ENCODE measurements at regions not wholly inside any gene's neighbourhood (a gene's known extent, or its start where the extent isn't known, plus 50 kb on each side); places are given as distances from the start of the nearest gene placed in this dataset.
"Not testable (repeated sequence)": the region's sequence is repeated elsewhere in the genome, so short reads cannot be mapped to it uniquely, and the experiment has no call there.

GRCh38 chr16:17748044-17748719 lies 277.4 kb upstream of the XYLT1 start:
- no peak for DNase-seq (ENCODE audit: low read depth)

- no peak for DNase-seq (ENCODE audit: low read depth)
Observed at GRCh38 chr16:17747081-17747756, 276.5 kb upstream of the XYLT1 start.

GRCh38 chr16:17744921-17745572 lies 274.3 kb upstream of the XYLT1 start:
- no peak for DNase-seq (ENCODE audit: low read depth)

GRCh38 chr16:17743578-17743977 lies 272.8 kb upstream of the XYLT1 start:
- no peak for DNase-seq (ENCODE audit: low read depth)

- no peak for DNase-seq (ENCODE audit: low read depth)
Observed at GRCh38 chr16:17743158-17743557, 272.4 kb upstream of the XYLT1 start.

GRCh38 chr16:17735099-17735498 lies 264.3 kb upstream of the XYLT1 start:
- DNase-seq (ENCODE audit: low read depth) = not testable (repeated sequence)

GRCh38 chr16:17729820-17730219 lies 259.1 kb upstream of the XYLT1 start:
- no peak for DNase-seq (ENCODE audit: low read depth)

- DNase-seq (ENCODE audit: low read depth) = no peak
Observed at GRCh38 chr16:17728196-17728595, 257.4 kb upstream of the XYLT1 start.

- DNase-seq (ENCODE audit: low read depth) = peak; percentile 52
Observed at GRCh38 chr16:17724242-17724898, 253.6 kb upstream of the XYLT1 start.

GRCh38 chr16:17723531-17724134 lies 252.9 kb upstream of the XYLT1 start:
- DNase-seq (ENCODE audit: low read depth) = no peak

GRCh38 chr16:17718495-17718894 lies 247.7 kb upstream of the XYLT1 start:
- no peak for DNase-seq (ENCODE audit: low read depth)

- no peak for DNase-seq (ENCODE audit: low read depth)
Observed at GRCh38 chr16:17705847-17706246, 235.1 kb upstream of the XYLT1 start.

GRCh38 chr16:17696616-17697015 lies 225.9 kb upstream of the XYLT1 start:
- DNase-seq (ENCODE audit: low read depth) = no peak

GRCh38 chr16:17692484-17692883 lies 221.7 kb upstream of the XYLT1 start:
- DNase-seq (ENCODE audit: low read depth) = no peak

- no peak for DNase-seq (ENCODE audit: low read depth)
Observed at GRCh38 chr16:17691899-17692176, 221.1 kb upstream of the XYLT1 start.

- no peak for DNase-seq (ENCODE audit: low read depth)
Observed at GRCh38 chr16:17691106-17691898, 220.5 kb upstream of the XYLT1 start.

- DNase-seq (ENCODE audit: low read depth) = no peak
Observed at GRCh38 chr16:17685447-17685846, 214.7 kb upstream of the XYLT1 start.

- DNase-seq (ENCODE audit: low read depth) = no peak
Observed at GRCh38 chr16:17683281-17683680, 212.5 kb upstream of the XYLT1 start.

GRCh38 chr16:17676171-17676570 lies 205.4 kb upstream of the XYLT1 start:
- no peak for DNase-seq (ENCODE audit: low read depth)

- DNase-seq (ENCODE audit: low read depth) = no peak
Observed at GRCh38 chr16:17668386-17668785, 197.6 kb upstream of the XYLT1 start.

GRCh38 chr16:17666293-17666692 lies 195.5 kb upstream of the XYLT1 start:
- no peak for DNase-seq (ENCODE audit: low read depth)
